ENCODE measurements at regions not wholly inside any gene's neighbourhood (a gene's known extent, or its start where the extent isn't known, plus 50 kb on each side); places are given as distances from the start of the nearest gene placed in this dataset.
A peak's percentile ranks its signal among the peaks of the same experiment; 100 is the strongest.
"Not testable (repeated sequence)": the region's sequence is repeated elsewhere in the genome, so short reads cannot be mapped to it uniquely, and the experiment has no call there.

DNA sequence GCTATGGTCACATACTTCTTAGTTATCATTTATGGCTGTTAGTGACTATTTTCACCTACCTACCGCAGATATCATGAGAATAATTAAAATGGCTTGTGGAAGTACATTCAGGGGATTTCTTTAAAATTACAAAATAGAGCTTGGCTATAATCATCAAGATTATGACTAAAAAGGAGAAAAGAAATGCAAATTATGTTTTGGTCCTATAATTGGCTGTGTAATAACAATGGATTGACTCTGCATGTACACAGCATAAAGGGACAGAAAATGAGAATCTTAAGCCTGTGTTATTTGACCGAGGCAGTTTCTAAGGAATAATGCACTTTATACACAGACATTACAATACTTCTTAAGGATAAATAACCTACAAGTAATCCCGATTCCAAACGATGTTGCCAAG lies 112.0 kb upstream of the C1QTNF3 start:
- H3K27ac ChIP-seq (ENCODE audit: low read depth in 1 of 3, low read length in 2 of 3); DNase-seq; H3K9me3 ChIP-seq (ENCODE audit: control insufficient read depth in 2 of 2, insufficient read depth in 1 of 2, low read depth in 1 of 2, low read length in 1 of 2); H3K27me3 ChIP-seq (ENCODE audit: control insufficient read depth in 3 of 3, insufficient read depth in 3 of 3, low read length in 3 of 3); H3K4me3 ChIP-seq (ENCODE audit: low read depth in 1 of 3, low read length in 3 of 3); H3K36me3 ChIP-seq (ENCODE audit: control insufficient read depth in 3 of 3, insufficient read depth in 2 of 3, low read depth in 1 of 3, low read length in 3 of 3); FAIRE-seq; H3K4me1 ChIP-seq (ENCODE audit: control insufficient read depth in 3 of 3, insufficient read depth in 2 of 3, low read depth in 1 of 3, low read length in 2 of 3): not testable (repeated sequence)
- 48 to 77% (median 66%) methylated on average over 4 of the region's 4 CpGs for WGBS, 3 donors

DNA sequence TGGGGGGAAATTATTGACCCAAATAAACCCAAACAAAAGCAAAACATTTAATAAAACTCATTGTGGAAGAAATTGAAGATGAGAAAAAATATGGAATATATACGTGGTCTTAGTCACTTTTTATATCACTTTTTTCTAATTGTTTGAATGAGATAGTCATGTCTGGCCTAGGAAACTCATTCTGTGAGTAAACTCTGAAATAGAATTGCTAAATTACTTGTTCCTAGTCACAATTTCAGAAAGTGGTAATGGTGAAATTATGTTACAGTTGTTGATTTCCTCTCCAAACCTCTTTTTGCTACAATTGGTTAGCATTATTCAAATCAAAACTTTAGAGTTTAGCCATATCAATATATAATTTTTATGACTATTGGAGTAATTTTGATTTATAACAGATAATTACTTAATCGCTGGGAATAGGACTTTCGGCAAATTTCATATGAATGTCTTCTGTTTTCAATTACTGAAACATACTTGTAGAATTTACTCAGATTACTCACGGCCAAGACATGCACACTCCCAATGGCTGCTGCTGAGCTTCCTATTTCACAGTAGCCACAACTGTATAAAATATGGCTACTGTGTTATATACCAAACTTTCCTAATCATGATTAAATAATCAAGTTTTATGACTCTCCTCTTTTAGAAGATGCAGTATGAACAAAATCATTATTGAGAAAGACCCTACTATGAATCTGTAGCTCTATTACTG lies 113.8 kb upstream of the C1QTNF3 start:
- WGBS, 3 donors = 80 to 92% (median 83%) methylated on average over 4 of the region's 4 CpGs
- not testable (repeated sequence) for H3K27ac ChIP-seq (ENCODE audit: low read depth in 1 of 3, low read length in 2 of 3); H3K4me1 ChIP-seq (ENCODE audit: control insufficient read depth in 3 of 3, insufficient read depth in 2 of 3, low read depth in 1 of 3, low read length in 2 of 3); H3K27me3 ChIP-seq (ENCODE audit: control insufficient read depth in 3 of 3, insufficient read depth in 3 of 3, low read length in 3 of 3); H3K9me3 ChIP-seq (ENCODE audit: control insufficient read depth in 2 of 2, insufficient read depth in 1 of 2, low read depth in 1 of 2, low read length in 1 of 2); FAIRE-seq; H3K4me3 ChIP-seq (ENCODE audit: low read depth in 1 of 3, low read length in 3 of 3); DNase-seq; H3K36me3 ChIP-seq (ENCODE audit: control insufficient read depth in 3 of 3, insufficient read depth in 2 of 3, low read depth in 1 of 3, low read length in 3 of 3)

DNA sequence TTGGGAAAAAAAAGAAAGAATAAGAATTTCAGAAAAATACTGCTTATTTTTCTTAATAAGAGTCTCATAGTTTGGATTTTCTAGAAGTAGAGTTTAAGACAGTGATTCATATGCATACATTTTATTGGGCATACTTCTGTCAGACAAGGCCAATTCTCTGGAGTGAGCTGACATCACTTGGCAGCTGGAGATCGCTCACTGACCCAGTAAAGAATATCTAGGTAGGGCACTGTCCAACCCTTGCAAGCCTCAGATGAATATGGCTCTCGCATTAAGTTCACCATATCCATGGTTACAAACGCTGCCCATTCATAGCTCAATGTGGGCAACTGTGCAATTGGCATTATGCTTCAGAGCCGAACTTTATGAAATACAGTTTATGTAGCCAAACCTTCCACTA lies 117.9 kb upstream of the C1QTNF3 start:
- not testable (repeated sequence) for H3K36me3 ChIP-seq (ENCODE audit: control insufficient read depth in 3 of 3, insufficient read depth in 2 of 3, low read depth in 1 of 3, low read length in 3 of 3); DNase-seq; H3K4me3 ChIP-seq (ENCODE audit: low read depth in 1 of 3, low read length in 3 of 3); FAIRE-seq; H3K4me1 ChIP-seq (ENCODE audit: control insufficient read depth in 3 of 3, insufficient read depth in 2 of 3, low read depth in 1 of 3, low read length in 2 of 3); H3K9me3 ChIP-seq (ENCODE audit: control insufficient read depth in 2 of 2, insufficient read depth in 1 of 2, low read depth in 1 of 2, low read length in 1 of 2); H3K27me3 ChIP-seq (ENCODE audit: control insufficient read depth in 3 of 3, insufficient read depth in 3 of 3, low read length in 3 of 3); H3K27ac ChIP-seq (ENCODE audit: low read depth in 1 of 3, low read length in 2 of 3)
- 91 to 99% (median 94%) methylated on average over 3 to 4 of the region's 4 CpGs for WGBS, 3 donors

DNA sequence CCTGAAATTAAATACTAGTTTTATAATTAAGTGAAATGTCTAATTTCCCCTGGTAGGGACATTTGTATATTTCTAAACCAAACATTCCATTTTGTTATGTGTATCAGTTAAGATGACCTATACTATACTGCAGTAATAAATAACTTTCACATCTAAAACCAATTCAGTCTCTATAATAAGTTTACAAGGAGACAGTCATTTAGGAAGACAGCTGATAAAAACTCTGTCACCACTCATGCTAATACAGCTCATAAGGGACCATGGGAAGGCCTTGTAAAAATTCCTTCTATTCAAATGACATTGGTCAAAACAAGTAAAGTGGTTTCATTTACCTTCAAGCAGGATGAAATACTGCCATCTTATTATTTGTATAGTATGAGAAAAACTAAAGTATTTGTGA lies 128.4 kb upstream of the C1QTNF3 start:
- FAIRE-seq; H3K27ac ChIP-seq (ENCODE audit: low read depth in 1 of 3, low read length in 2 of 3); H3K4me1 ChIP-seq (ENCODE audit: control insufficient read depth in 3 of 3, insufficient read depth in 2 of 3, low read depth in 1 of 3, low read length in 2 of 3); H3K27me3 ChIP-seq (ENCODE audit: control insufficient read depth in 3 of 3, insufficient read depth in 3 of 3, low read length in 3 of 3); DNase-seq; H3K36me3 ChIP-seq (ENCODE audit: control insufficient read depth in 3 of 3, insufficient read depth in 2 of 3, low read depth in 1 of 3, low read length in 3 of 3); H3K9me3 ChIP-seq (ENCODE audit: control insufficient read depth in 2 of 2, insufficient read depth in 1 of 2, low read depth in 1 of 2, low read length in 1 of 2); H3K4me3 ChIP-seq (ENCODE audit: low read depth in 1 of 3, low read length in 3 of 3): not testable (repeated sequence)

DNA sequence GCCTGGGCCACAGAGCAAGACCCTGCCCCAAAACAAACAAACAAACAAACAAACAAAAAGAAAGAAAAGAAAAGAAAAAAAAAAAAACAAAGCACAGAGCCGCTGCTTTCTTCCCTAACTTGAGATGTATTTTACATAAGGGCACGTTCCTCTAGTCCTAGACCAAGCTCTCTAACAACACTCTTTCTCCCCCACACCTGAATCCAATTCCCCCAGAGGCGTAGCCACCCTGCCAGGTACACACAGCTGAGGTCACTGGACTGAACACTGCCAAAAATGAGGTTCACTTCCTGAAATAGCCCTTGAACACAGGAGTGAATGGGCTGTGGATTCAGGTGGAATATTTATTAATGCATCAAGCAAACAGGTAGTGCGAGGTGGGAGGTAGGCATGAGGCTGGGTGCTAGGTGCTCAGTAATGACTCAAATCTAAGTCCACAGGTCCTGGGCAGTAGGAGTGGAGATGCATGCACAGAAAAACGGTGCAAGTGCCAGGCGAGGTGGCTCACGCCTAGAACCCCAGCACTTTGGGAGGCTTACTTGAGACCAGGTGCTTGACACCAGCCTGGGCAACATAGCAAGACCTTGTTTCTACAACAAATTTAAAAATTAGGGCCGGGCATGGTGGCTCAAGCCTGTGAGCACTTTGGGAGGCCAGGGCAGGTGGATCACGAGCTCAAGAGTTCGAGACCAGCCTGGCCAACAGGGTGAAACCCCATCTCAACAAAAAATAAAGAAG lies 136.6 kb upstream of the C1QTNF3 start:
- not testable (repeated sequence) for H3K9me3 ChIP-seq (ENCODE audit: control insufficient read depth in 2 of 2, insufficient read depth in 1 of 2, low read depth in 1 of 2, low read length in 1 of 2); H3K4me1 ChIP-seq (ENCODE audit: control insufficient read depth in 3 of 3, insufficient read depth in 2 of 3, low read depth in 1 of 3, low read length in 2 of 3); H3K4me3 ChIP-seq (ENCODE audit: low read depth in 1 of 3, low read length in 3 of 3); H3K27me3 ChIP-seq (ENCODE audit: control insufficient read depth in 3 of 3, insufficient read depth in 3 of 3, low read length in 3 of 3); H3K27ac ChIP-seq (ENCODE audit: low read depth in 1 of 3, low read length in 2 of 3); FAIRE-seq
- DNase-seq = peak in 1 of 2 donors; percentile 10
- 93 to 95% (median 94%) methylated on average over 10 of the region's 10 CpGs for WGBS, 3 donors
- peaks cover 0 to 26% (median 0%) of the 10 kb centered on the region in 3 donors for H3K36me3 ChIP-seq (ENCODE audit: control insufficient read depth in 3 of 3, insufficient read depth in 2 of 3, low read depth in 1 of 3, low read length in 3 of 3)

DNA sequence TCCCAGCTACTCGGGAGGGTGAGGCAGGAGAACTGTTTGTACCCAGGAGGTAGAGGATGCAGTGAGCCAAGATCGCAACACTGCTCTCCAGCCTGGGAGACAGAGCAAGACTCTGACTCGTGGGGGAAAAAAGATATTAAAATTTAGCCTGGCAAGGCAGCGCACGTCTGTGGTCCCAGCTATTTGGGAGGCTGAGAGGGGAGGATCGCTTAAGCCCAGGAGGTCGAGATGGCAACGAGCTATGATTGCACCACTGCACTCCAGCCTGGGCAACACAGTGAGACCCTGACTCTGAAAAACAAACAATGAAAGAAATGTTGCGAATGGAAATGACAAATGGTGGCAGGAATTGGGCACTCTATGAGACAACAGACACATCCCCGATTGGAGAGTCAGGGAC lies 137.2 kb upstream of the C1QTNF3 start:
- FAIRE-seq; H3K4me1 ChIP-seq (ENCODE audit: control insufficient read depth in 3 of 3, insufficient read depth in 2 of 3, low read depth in 1 of 3, low read length in 2 of 3); DNase-seq; H3K9me3 ChIP-seq (ENCODE audit: control insufficient read depth in 2 of 2, insufficient read depth in 1 of 2, low read depth in 1 of 2, low read length in 1 of 2); H3K27me3 ChIP-seq (ENCODE audit: control insufficient read depth in 3 of 3, insufficient read depth in 3 of 3, low read length in 3 of 3); H3K4me3 ChIP-seq (ENCODE audit: low read depth in 1 of 3, low read length in 3 of 3); H3K27ac ChIP-seq (ENCODE audit: low read depth in 1 of 3, low read length in 2 of 3): not testable (repeated sequence)
- 96 to 98% (median 97%) methylated on average over 9 of the region's 10 CpGs for WGBS, 3 donors
- peaks cover 0 to 25% (median 0%) of the 10 kb centered on the region in 3 donors for H3K36me3 ChIP-seq (ENCODE audit: control insufficient read depth in 3 of 3, insufficient read depth in 2 of 3, low read depth in 1 of 3, low read length in 3 of 3)

DNA sequence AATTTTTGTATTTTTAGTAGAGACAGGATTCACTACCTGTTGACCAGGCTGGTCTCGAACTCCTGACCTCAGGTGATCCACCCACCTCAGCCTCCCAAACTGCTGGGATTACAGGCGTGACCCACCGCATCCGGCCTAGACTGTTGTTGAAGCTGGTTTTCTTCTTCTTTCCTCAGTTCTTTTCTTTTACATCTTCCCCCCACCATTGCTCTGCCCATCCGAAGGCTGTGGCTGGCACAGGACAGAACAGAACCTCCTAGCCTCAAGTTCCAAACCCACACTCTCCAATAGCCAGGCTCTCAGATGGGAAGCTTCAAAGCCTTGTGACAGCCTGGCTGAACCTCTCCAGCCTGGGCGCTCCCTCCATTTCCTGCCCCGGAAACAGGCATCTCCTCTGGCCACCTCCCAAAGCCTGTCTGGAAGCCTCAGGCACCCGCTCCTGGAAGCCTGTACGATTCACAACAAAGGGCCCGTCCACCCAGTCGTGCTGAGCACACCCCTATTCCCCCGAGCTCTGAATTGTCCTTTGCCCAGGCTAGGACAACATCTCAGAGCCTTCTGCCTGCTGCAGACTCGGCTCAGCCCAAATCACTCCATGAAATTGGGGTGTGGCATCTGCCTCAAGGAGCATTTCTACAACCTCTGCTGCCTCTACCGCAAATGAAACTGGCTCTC lies 138.1 kb upstream of the C1QTNF3 start:
- not testable (repeated sequence) for H3K27me3 ChIP-seq (ENCODE audit: control insufficient read depth in 3 of 3, insufficient read depth in 3 of 3, low read length in 3 of 3); H3K9me3 ChIP-seq (ENCODE audit: control insufficient read depth in 2 of 2, insufficient read depth in 1 of 2, low read depth in 1 of 2, low read length in 1 of 2); DNase-seq; H3K27ac ChIP-seq (ENCODE audit: low read depth in 1 of 3, low read length in 2 of 3); FAIRE-seq; H3K4me1 ChIP-seq (ENCODE audit: control insufficient read depth in 3 of 3, insufficient read depth in 2 of 3, low read depth in 1 of 3, low read length in 2 of 3); H3K4me3 ChIP-seq (ENCODE audit: low read depth in 1 of 3, low read length in 3 of 3)
- WGBS, 3 donors = 86 to 95% (median 90%) methylated on average over 8 to 9 of the region's 14 CpGs
- peaks cover 0 to 25% (median 0%) of the 10 kb centered on the region in 3 donors for H3K36me3 ChIP-seq (ENCODE audit: control insufficient read depth in 3 of 3, insufficient read depth in 2 of 3, low read depth in 1 of 3, low read length in 3 of 3)

DNA sequence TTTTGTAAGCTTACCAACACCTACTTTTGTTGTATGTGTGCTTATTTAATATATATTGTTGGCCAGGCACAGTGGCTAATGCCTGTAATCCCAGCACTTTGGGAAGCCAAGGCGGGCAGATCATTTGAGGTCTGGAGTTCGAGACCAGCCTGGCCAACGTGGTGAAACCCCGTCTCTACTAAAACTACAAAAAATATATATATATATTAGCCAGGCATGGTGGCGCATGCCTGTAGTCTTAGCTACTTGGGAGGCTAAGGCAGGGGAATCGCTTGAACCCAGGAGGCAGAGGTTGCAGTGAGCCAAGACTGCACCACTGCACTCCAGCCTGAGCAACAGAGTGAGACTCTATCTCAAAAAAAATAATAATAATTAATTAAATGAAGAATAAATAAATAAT lies 142.0 kb upstream of the C1QTNF3 start:
- not testable (repeated sequence) for H3K27me3 ChIP-seq (ENCODE audit: control insufficient read depth in 3 of 3, insufficient read depth in 3 of 3, low read length in 3 of 3); FAIRE-seq; H3K4me1 ChIP-seq (ENCODE audit: control insufficient read depth in 3 of 3, insufficient read depth in 2 of 3, low read depth in 1 of 3, low read length in 2 of 3); H3K27ac ChIP-seq (ENCODE audit: low read depth in 1 of 3, low read length in 2 of 3); H3K9me3 ChIP-seq (ENCODE audit: control insufficient read depth in 2 of 2, insufficient read depth in 1 of 2, low read depth in 1 of 2, low read length in 1 of 2); DNase-seq; H3K4me3 ChIP-seq (ENCODE audit: low read depth in 1 of 3, low read length in 3 of 3)
- H3K36me3 ChIP-seq (ENCODE audit: control insufficient read depth in 3 of 3, insufficient read depth in 2 of 3, low read depth in 1 of 3, low read length in 3 of 3) = peaks cover 0 to 32% (median 0%) of the 10 kb centered on the region in 3 donors
- WGBS, 3 donors = 96 to 97% (median 96%) methylated on average over 6 of the region's 6 CpGs

All from small intestine (tissue), 7 donors.